GM10266 (cell line): ENCODE measurements at regions not wholly inside any gene's neighbourhood (a gene's known extent, or its start where the extent isn't known, plus 50 kb on each side); places are given as distances from the start of the nearest gene placed in this dataset.

Experiments used
- DNase-seq: peaks from one replicate; pipeline ENCODE4 v3.0.0; 2012; ENCODE audit errors: extremely low spot score
- TF ChIP-seq, protein P1 (sequence below): IDR thresholded peaks from 2 replicates; pipeline ENCODE4 v1.5.1; 2012; ENCODE audit warnings: mild to moderate bottlenecking, low read depth; ENCODE audit not compliant: control insufficient read depth, insufficient read depth; ENCODE audit errors: missing control alignments

DNA sequence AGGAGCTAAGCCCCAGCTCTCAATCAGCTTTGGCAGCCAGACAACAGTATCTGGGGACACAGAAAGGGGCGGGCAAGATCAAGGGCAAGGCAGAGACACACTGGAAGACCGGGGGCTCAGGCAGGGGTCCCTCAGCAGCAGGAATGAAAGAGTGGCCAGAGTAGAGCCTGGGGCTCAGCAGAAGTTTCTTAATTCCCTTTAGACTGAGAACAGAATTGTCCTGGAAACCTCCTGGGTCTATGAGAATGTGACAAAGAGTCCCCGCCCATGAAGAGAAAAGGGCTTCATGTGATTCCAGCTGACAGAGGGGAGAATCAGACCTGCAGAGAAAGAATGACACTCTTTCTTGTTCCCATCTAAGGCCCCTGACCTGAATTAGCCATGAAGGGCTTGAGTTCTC is 95.2 kb upstream of the CTNNB1 start:
- no peak for DNase-seq
- TF ChIP-seq, protein P1, sequence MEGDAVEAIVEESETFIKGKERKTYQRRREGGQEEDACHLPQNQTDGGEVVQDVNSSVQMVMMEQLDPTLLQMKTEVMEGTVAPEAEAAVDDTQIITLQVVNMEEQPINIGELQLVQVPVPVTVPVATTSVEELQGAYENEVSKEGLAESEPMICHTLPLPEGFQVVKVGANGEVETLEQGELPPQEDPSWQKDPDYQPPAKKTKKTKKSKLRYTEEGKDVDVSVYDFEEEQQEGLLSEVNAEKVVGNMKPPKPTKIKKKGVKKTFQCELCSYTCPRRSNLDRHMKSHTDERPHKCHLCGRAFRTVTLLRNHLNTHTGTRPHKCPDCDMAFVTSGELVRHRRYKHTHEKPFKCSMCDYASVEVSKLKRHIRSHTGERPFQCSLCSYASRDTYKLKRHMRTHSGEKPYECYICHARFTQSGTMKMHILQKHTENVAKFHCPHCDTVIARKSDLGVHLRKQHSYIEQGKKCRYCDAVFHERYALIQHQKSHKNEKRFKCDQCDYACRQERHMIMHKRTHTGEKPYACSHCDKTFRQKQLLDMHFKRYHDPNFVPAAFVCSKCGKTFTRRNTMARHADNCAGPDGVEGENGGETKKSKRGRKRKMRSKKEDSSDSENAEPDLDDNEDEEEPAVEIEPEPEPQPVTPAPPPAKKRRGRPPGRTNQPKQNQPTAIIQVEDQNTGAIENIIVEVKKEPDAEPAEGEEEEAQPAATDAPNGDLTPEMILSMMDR: no peak

DNA sequence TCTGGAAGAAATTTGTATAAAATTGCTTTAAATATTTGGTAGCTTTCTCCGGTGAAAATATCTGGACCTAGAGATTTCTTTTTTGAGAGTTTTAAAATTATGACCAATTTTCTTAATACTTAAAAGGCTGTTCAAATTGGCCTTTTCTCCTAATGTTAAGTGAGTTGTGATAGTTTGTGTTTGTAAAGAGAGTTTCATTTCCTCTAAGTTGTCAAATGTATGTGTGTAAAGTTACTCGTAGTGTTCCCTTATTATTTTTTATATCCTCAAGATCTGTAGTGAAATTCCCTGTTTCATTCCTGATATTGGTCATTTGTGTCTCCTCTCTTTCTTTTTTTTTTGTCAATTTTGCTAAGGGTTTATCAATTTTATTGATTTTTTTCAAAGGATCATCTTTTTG is 92.6 kb upstream of the CTNNB1 start:
- DNase-seq: no peak
- TF ChIP-seq, protein P1: no peak

DNA sequence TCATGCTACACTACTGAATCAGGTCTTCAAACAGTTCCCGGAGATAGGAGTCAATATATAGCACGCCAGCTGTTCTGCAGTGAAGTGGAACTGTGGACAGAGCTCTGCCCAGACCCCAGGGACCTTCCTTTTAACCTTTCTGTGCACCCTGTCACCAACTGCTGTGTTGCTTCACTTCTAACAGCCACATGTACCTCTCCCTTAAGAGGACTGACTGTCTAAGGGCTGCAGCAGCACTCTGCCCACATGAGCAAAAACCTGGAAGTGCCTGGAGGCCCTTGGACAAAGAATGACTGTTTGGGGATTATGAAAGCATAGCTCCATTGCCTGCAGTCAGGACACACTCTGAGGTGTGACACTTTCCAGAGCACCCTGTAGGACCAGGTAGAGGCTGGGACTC is 88.3 kb upstream of the CTNNB1 start:
- TF ChIP-seq, protein P1: no peak
- no peak for DNase-seq

DNA sequence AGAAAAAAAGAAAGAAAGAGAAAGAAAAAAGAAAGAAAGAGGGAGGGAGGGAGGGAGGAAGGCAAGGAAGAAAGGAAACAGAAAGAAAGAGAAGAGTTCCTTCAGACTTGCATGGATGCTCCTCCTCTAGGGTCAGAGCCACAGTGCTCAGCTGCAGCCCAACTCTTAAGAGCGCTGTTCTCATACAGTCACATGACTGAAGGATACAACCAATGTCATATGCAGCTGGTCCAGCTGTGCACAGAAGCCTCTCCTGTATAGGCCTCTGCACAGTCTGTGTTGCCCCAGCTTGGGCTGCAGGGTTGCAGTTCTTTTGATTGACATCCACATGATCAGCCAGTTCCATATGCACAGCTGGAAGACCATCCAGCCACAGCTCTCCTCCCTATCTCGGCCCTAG is 86.8 kb upstream of the CTNNB1 start:
- no peak for DNase-seq

DNA sequence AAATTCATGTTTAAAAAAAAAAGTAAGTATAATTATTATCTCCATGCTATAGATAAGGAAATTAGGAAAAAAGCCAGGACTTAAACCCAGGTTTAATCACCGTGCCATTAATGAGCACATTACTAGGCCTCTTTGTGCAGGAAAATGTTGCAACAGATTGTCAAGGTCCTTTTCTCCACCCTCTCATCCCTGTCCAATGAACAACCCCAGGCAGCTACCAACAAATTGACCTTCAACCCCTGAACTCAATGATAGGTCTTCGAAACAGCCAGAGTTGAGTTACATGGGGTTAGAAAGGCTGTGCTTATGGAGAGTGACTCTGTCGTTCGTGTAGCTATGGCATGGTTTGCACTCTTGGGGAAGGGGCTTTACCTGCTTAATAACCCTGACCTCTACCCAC is 84.2 kb upstream of the CTNNB1 start:
- no peak for DNase-seq
- TF ChIP-seq, protein P1: no peak

More for the DNA sequence above, 86.8 kb upstream of the CTNNB1 start:
- TF ChIP-seq, protein P1: no peak

DNA sequence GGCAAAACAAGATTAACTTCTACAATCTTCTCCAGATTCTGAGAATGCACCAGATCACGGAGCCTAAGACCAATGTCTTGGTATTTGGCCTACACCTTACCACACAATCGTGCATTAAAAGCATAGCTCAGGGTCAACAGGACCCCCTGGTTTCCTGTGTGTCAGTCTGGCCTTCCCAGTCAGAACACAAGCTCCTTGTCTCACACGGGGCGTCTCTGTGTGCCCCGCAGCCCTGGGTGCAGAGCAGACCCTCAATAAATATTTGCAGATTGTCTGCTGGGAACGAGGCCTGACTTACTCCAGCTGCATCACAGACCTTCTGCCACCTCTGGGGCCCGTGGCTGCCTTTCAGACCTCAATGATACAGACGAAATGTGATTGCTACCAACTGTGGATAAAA is 82.5 kb upstream of the CTNNB1 start:
- DNase-seq: no peak
- TF ChIP-seq, protein P1: no peak

DNA sequence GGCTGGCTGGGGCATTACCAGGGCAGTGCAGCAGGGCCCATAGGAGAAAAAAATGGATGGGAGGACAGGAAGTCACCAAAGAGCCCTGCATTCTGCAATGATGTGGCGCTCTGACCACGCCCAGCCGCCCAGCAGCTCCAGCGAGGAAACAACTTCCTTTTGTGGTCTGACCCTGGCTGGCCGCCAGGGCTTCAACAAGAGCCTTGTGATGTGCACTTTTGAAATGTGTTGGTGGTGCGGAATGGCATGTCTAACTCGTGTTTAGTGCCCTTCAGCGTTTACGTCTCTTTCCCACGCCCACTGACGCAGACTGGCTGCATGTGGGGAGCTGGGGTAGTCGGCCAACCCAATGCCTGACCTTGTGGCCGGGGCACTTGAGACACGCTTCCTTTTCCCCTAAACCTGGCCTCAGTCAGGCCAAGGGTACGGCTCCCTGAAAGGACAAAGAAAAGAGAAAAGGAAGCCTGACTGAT is 81.9 kb upstream of the CTNNB1 start:
- TF ChIP-seq, protein P1: no peak
- peak; percentile 63 for DNase-seq
